ENCODE measurements at regions not wholly inside any gene's neighbourhood (a gene's known extent, or its start where the extent isn't known, plus 50 kb on each side); places are given as distances from the start of the nearest gene placed in this dataset.
"Not testable (repeated sequence)": the region's sequence is repeated elsewhere in the genome, so short reads cannot be mapped to it uniquely, and the experiment has no call there.

DNA sequence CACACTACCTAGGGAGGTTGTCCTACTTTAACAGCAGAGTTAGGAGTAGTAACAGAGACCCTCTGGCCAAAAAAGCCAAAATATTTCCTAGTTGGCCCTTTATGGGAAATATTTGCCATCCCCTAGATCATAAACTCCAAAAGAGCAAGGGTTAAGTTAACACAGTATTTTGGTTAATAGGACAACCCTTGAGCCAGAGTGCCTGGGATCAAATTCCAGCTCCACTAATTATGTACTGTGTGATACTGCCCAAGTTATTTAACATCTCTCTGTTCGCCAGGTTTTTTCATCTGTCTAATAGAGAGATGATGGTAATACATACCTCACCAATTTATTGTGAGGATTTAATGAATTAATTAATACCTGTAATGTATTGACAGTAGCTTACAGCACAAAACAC lies 767.4 kb downstream of the KCNJ2 start:
- H3K4me2 ChIP-seq: no peak overlapping the region
- no peak overlapping the region for H3K27ac ChIP-seq
- H3K4me1 ChIP-seq: no peaks in the 10 kb centered on the region
- no peaks in the 10 kb centered on the region for H3K27me3 ChIP-seq
- no peaks in the 10 kb centered on the region for H3K36me3 ChIP-seq
- H3K9ac ChIP-seq: no peak overlapping the region
- H4K20me1 ChIP-seq: no peaks in the 10 kb centered on the region
- no peak for TF ChIP-seq Cebpa-rat (IDR thresholded peaks at IDR 0.05)
- no peak overlapping the region for H3K4me3 ChIP-seq
- H3K9me3 ChIP-seq: no peaks in the 10 kb centered on the region

DNA sequence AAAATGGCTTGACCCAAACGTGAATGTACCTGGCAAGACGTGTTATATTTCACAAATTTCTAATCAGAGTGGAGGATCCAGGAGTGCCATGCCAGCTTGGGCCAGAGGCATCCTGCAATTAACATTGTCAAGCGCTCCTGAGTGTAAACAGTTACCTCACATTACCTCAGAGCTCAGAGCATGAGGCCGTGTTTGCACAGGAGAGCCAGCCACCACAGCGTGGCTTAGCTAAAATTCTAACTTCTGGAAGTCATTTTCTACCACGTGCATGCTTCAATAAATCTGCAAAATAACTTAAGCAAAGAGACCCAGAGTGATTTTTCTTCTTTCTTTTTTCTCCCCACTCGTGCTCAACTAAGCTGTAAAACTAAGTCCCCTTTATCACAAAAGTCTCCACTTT lies 769.0 kb downstream of the KCNJ2 start:
- Histone ChIP-seq H3K27ac (no peak overlapping the region), H3K4me3 (no peak overlapping the region), H3K36me3 (no peaks in the 10 kb centered on the region), H3K4me2 (no peak overlapping the region), H3K9me3 (no peaks in the 10 kb centered on the region), H3K27me3 (no peaks in the 10 kb centered on the region), H3K4me1 (no peaks in the 10 kb centered on the region), H3K9ac (no peak overlapping the region), H4K20me1 (no peaks in the 10 kb centered on the region)
- TF ChIP-seq Cebpa-rat (IDR thresholded peaks at IDR 0.05): no peak

DNA sequence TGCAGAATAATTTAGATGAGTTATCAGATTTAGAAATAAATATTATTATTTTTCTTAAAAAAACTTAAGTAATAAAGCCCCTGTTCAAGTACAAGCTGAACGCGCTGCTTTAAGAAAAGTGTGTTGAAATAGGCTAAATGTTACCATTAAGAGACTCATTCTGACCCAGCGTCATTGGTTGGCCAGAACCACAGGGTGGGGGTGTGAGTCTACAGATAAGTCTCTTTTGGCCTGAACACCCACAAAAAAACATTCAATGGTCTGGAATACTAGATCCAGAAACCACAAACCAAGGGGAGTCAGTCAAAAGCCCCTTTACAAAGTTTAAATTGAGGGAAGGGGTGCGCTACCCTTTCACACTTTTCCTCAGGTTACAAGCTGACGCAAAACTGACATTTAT lies 776.1 kb downstream of the KCNJ2 start:
- H3K4me1 ChIP-seq: no peaks in the 10 kb centered on the region
- H3K4me3 ChIP-seq: no peak overlapping the region
- no peaks in the 10 kb centered on the region for H3K36me3 ChIP-seq
- H4K20me1 ChIP-seq: no peaks in the 10 kb centered on the region
- H3K27ac ChIP-seq: no peak overlapping the region
- H3K27me3 ChIP-seq: no peaks in the 10 kb centered on the region
- no peak for TF ChIP-seq Cebpa-rat (IDR thresholded peaks at IDR 0.05)
- H3K9ac ChIP-seq: no peak overlapping the region
- H3K9me3 ChIP-seq: no peaks in the 10 kb centered on the region
- H3K4me2 ChIP-seq: no peak overlapping the region

DNA sequence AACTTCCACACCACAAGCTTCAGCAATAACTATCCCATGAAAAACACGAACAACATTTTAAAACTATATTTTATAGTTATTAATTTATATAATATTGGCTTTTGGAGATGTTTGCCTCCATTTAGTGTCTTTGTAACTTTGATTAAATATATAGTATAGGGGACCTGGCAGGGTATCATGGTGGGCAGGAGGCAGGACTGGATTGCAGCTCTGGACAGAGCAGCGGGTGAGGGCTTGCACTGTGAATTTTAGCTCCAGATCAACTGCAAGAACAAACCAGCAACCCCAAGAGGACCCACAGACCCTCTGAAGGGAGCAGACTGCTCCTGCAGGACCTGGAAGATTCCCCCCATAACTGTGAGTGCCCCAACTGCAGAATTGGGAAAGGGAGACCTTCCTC lies 777.9 kb downstream of the KCNJ2 start:
- Histone ChIP-seq H3K9me3 (no peaks in the 10 kb centered on the region), H3K4me3 (no peak overlapping the region), H3K36me3 (no peaks in the 10 kb centered on the region), H3K4me2 (no peak overlapping the region), H3K27me3 (no peaks in the 10 kb centered on the region), H4K20me1 (no peaks in the 10 kb centered on the region), H3K27ac (no peak overlapping the region), H3K4me1 (no peaks in the 10 kb centered on the region), H3K9ac (no peak overlapping the region)
- TF ChIP-seq Cebpa-rat (IDR thresholded peaks at IDR 0.05): no peak

DNA sequence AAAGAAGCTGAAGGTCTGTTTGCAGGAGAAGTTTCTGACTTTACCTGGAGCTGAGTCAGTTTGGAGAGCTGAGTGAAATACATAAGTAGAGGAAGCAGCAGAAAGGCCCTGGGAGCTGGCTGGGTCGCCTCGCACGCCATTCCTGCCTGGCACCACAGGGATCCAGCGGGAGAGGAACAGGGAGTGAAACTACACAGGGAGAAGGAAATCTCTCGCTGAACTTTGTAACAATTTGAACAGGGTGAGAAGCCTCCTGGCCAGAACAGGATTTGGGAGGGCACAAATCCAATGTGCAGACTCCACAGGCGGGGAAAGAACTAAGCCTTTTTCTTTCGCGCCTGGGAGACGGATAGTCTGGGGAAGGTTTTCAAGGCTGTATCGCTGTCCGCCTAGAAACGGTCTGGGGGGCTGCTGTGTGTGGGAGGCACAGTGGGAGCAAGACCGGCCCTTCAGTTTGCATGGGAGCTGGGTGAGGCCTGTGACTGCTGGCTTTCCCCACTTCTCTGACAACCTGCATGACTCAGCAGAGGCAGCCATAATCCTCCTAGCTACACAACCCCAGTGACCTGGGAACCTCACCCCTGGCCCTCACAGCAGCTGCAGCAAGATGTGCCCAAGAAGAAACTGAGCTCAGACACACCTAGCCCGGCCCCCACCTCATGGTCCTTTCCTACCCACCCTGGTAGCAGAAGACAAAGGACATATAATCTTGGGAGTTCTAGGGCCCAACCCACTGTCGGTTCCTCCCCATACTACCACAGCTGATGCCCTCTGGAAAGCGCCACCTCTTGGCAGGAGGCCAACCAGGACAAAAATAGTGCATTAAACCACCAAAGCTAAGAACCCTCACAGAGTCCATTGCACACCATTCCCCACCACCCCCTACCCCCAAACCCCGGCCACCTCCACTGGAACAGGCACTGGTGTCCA lies 778.6 kb downstream of the KCNJ2 start:
- H3K36me3 ChIP-seq: no peaks in the 10 kb centered on the region
- no peak overlapping the region for H3K4me3 ChIP-seq
- H3K4me1 ChIP-seq: no peaks in the 10 kb centered on the region
- H3K4me2 ChIP-seq: no peak overlapping the region
- H3K27ac ChIP-seq: no peak overlapping the region
- H3K9me3 ChIP-seq: no peaks in the 10 kb centered on the region
- no peak overlapping the region for H3K9ac ChIP-seq
- TF ChIP-seq Cebpa-rat (IDR thresholded peaks at IDR 0.05): no peak
- no peaks in the 10 kb centered on the region for H4K20me1 ChIP-seq
- no peaks in the 10 kb centered on the region for H3K27me3 ChIP-seq

DNA sequence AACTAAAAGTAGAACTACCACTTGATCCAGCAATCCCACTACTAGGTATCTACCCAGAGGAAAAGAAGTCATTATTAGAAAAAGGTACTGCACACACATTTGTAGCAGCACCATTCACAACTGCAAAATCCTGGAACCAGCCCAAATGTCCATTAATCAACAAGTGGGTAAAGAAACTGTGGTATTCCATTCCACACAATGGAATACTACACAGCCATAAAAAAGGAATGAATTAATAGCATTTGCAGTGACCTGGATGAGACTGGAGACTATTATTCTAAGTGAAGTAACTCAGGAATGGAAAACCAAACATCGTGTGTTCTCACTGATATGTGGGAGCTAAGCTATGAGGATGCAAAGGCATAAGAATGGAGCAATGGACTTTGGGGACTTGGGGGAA lies 783.8 kb downstream of the KCNJ2 start:
- H4K20me1 ChIP-seq, H3K4me1 ChIP-seq, H3K4me2 ChIP-seq, H3K36me3 ChIP-seq, H3K27me3 ChIP-seq, H3K27ac ChIP-seq, H3K4me3 ChIP-seq, H3K9me3 ChIP-seq, H3K9ac ChIP-seq: not testable (repeated sequence)

DNA sequence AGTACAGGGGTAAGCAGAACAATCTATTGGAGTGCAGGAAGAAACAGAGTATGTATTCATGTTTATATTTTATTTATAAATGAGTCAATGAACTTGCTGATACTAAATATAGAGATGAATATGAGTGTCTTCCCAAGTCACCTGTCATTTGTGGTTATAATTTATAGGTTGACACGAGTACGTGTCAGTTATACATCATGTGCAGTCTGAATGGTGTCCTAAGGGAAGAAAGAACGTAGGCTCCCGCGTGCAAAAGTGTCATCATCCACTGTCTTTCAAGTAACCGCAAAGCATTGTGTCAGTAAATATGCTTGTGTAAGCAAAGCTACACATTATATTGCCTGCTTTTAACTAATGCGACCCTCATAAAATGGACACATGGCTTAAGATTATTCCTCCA lies 786.1 kb downstream of the KCNJ2 start:
- no peak overlapping the region for H3K9ac ChIP-seq
- H3K27ac ChIP-seq: no peak overlapping the region
- no peaks in the 10 kb centered on the region for H3K36me3 ChIP-seq
- H4K20me1 ChIP-seq: no peaks in the 10 kb centered on the region
- H3K4me2 ChIP-seq: no peak overlapping the region
- no peaks in the 10 kb centered on the region for H3K4me1 ChIP-seq
- no peaks in the 10 kb centered on the region for H3K9me3 ChIP-seq
- H3K4me3 ChIP-seq: no peak overlapping the region
- no peaks in the 10 kb centered on the region for H3K27me3 ChIP-seq
- no peak for TF ChIP-seq Cebpa-rat (IDR thresholded peaks at IDR 0.05)

DNA sequence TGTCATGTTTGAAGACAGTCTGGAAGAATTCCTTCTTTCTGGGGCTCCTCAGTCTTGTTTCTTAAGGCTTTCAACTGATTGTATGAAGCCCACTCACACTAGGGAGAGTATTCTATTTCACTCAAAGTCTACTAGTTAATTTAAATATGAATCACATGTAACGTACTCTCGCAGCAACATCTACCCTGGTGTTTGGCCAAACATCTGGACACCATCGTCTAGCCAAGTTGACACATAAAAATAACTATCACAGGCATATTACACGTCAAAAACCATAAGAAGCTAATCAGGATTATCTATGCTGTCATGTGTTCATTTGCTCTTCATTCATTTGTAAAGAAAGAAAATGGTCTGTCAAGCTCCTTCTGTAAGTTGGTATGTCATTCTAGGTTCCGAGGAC lies 787.4 kb downstream of the KCNJ2 start:
- no peaks in the 10 kb centered on the region for H3K9me3 ChIP-seq
- no peak overlapping the region for H3K9ac ChIP-seq
- no peaks in the 10 kb centered on the region for H3K4me1 ChIP-seq
- H3K4me2 ChIP-seq: no peak overlapping the region
- no peaks in the 10 kb centered on the region for H4K20me1 ChIP-seq
- no peaks in the 10 kb centered on the region for H3K27me3 ChIP-seq
- H3K27ac ChIP-seq: no peak overlapping the region
- no peak for TF ChIP-seq Cebpa-rat (IDR thresholded peaks at IDR 0.05)
- H3K4me3 ChIP-seq: no peak overlapping the region
- H3K36me3 ChIP-seq: no peaks in the 10 kb centered on the region

DNA sequence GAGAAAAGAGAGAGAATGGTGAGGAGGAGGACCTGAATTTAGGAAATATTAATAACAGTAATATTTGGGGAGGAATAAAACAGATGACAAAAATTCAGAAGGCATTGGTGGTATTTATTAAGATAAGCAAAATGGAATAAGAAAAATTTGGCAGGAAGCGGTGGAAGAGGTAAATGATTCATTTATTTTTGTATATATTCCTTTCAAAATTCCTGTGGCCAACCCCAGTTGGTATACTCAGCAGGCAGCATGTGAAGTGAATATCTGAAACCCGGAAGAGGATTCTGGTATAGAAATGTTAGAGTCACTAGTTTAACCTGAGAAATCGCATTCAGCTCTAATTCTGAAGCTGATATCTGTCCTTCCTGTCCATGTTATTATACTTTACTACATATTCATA lies 792.0 kb downstream of the KCNJ2 start:
- Histone ChIP-seq H4K20me1 (no peaks in the 10 kb centered on the region), H3K9ac (no peak overlapping the region), H3K4me1 (no peaks in the 10 kb centered on the region), H3K27ac (no peak overlapping the region), H3K4me2 (no peak overlapping the region), H3K27me3 (no peaks in the 10 kb centered on the region), H3K36me3 (no peaks in the 10 kb centered on the region), H3K9me3 (0 out of 2 replicates have a peak, but pooled peaks cover under 1% of the 10 kb centered on the region), H3K4me3 (no peak overlapping the region)
- TF ChIP-seq Cebpa-rat (IDR thresholded peaks at IDR 0.05): no peak

DNA sequence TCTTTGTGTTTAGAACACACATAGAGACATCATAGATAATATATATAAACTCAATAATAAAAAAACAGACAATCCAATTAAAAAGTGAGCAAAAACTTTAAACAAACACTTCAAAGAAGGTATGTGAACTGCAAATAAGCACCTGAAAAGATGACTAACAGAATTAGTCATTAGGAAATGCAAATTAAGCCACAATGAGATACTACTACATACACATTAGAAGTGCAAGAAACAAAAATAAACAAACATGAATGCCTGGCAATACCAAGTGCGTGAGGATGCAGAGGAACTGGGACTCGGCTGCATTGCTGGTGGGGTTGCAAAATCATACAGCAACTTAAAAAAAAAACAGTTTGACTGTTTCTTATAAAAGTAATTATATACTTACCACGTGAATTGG lies 799.0 kb downstream of the KCNJ2 start:
- no peak for TF ChIP-seq Cebpa-rat (IDR thresholded peaks at IDR 0.05)
- H4K20me1 ChIP-seq: no peaks in the 10 kb centered on the region
- H3K4me3 ChIP-seq: no peak overlapping the region
- H3K27ac ChIP-seq: no peak overlapping the region
- H3K4me2 ChIP-seq: no peak overlapping the region
- H3K9ac ChIP-seq: no peak overlapping the region
- peaks cover 5% of the 10 kb centered on the region; the same call in 1 of the 2 replicates for H3K9me3 ChIP-seq
- H3K4me1 ChIP-seq: no peaks in the 10 kb centered on the region
- H3K36me3 ChIP-seq: no peaks in the 10 kb centered on the region
- H3K27me3 ChIP-seq: no peaks in the 10 kb centered on the region
